CD4-positive, alpha-beta T cell treated with Interleukin-10 for 1 hour (primary cell): ENCODE measurements at regions not wholly inside any gene's neighbourhood (a gene's known extent, or its start where the extent isn't known, plus 50 kb on each side); places are given as distances from the start of the nearest gene placed in this dataset.

ENCODE experiments used
- DNase-seq: peaks from one replicate; pipeline ENCODE4 v3.0.0-alpha.2; 2020

GRCh38 chr10:30116041-30116491 lies 56.7 kb upstream of the JCAD start:
- DNase-seq: no peak

- DNase-seq: no peak
These were observed 56.2 kb upstream of the JCAD start for GRCh38 chr10:30115626-30115940.

- no peak for DNase-seq
These were observed 55.7 kb upstream of the JCAD start for GRCh38 chr10:30114881-30115625.

- no peak for DNase-seq
These were observed 55.0 kb upstream of the JCAD start for GRCh38 chr10:30114401-30114800.

GRCh38 chr10:30111340-30112022 lies 52.1 kb upstream of the JCAD start:
- no peak for DNase-seq
